Activated CD8-positive, alpha-beta T cell treated with anti-CD3 and anti-CD28 coated beads for 36 hours (primary cell): ENCODE measurements at regions not wholly inside any gene's neighbourhood (a gene's known extent, or its start where the extent isn't known, plus 50 kb on each side); places are given as distances from the start of the nearest gene placed in this dataset.

Experiments used
- ATAC-seq: fragments of 200-7000 bp; cut with Tn5 transposase; one replicate; pipeline ENCODE4 v1.10.0; 2021; ENCODE audit warnings: mild to moderate bottlenecking, moderate library complexity
- CTCF ChIA-PET: fragments of 350-600 bp; sonication (Branson Sonifier 250); formaldehyde crosslinking; loops from one replicate; lab custom pipeline; 2021; ENCODE audit warnings: antibody characterized with exemption; lab: Charles Lee
- POLR2A ChIA-PET: fragments of 350-600 bp; sonication (Branson Sonifier 250); formaldehyde crosslinking; loops from one replicate; lab custom pipeline; 2021; ENCODE audit warnings: antibody characterized with exemption; lab: Charles Lee
- DNase-seq: peaks from one replicate; pipeline ENCODE4 v3.0.0-alpha.2; 2020
- H3K27ac Mint-ChIP-seq: one replicate; pipeline ENCODE4 v1.8.0; 2021; ENCODE audit warnings: mild to moderate bottlenecking, mixed read lengths
- H3K27me3 Mint-ChIP-seq: one replicate; pipeline ENCODE4 v1.8.0; 2021; ENCODE audit warnings: mixed read lengths
- H3K36me3 Mint-ChIP-seq: one replicate; pipeline ENCODE4 v1.8.0; 2021; ENCODE audit warnings: low read depth, mixed read lengths
- H3K4me1 Mint-ChIP-seq: one replicate; pipeline ENCODE4 v1.8.0; 2021; ENCODE audit warnings: low read depth, mixed read lengths
- H3K4me3 Mint-ChIP-seq: one replicate; pipeline ENCODE4 v1.8.0; 2021; ENCODE audit warnings: mild to moderate bottlenecking, moderate library complexity, mixed read lengths
- H3K9me3 Mint-ChIP-seq: one replicate; pipeline ENCODE4 v1.8.0; 2021; ENCODE audit warnings: mixed read lengths
- intact Hi-C: fragments of 100-400 bp; cut with micrococcal nuclease; formaldehyde crosslinking; loops from one replicate; pipeline ENCODE4 v1.10.0; 2022
- TF ChIP-seq, protein P1 (sequence below): fragments of 200-600 bp; IDR thresholded peaks from one replicate; pipeline ENCODE4 v1.8.0; 2022; ENCODE audit warnings: antibody characterized with exemption, mild to moderate bottlenecking

DNA sequence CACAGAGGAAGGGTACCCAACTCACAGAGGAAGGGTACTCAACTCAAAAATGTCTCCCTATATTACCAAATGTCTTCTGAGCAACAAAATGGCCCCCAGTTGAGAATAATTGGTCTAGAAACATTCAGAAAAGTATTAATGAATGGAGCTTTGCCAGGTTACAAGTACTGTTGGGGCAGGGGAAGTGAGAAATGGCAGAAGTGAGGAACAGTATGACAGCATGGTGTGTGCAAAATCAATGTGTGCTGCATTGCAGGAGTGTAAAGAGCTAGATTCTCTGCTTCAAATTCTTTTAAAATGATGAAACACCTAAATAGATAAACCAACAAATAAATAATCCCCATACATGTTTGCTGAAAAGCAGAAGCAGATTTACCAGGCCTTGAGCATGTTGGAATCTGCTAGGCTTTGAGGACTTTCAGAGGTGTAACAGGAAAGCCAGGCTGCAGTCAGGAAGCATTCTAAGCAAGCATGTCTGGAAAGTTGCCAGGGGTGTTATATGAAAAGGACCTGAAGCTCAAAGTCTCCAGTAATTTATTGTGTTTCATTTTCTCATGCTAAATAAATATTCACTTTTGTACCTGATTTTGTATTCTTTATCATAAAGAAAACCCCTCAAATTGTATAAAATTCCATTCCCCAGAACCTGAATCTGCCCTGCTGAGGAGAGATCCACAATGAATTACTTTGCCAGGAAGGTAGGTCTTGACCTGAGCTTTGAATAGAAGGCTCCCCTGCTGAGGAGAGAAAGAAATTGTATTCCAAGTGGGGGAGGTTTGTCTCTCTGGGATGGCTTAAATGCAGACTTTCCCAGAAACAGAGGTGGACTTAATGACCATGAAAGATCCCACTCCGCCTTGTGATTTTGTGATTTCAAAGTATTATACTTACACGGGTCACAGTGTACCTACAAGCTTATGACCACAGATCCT is 265.0 kb upstream of the MARCKS start:
- H3K27me3 Mint-ChIP-seq = no peaks in the 10 kb centered on the region
- no peaks in the 10 kb centered on the region for H3K4me1 Mint-ChIP-seq
- ATAC-seq (no peak), DNase-seq (no peak)
- no peaks in the 10 kb centered on the region for H3K36me3 Mint-ChIP-seq
- ChIA-PET POLR2A (no interaction called here), CTCF (no interaction called here)
- TF ChIP-seq, protein P1, sequence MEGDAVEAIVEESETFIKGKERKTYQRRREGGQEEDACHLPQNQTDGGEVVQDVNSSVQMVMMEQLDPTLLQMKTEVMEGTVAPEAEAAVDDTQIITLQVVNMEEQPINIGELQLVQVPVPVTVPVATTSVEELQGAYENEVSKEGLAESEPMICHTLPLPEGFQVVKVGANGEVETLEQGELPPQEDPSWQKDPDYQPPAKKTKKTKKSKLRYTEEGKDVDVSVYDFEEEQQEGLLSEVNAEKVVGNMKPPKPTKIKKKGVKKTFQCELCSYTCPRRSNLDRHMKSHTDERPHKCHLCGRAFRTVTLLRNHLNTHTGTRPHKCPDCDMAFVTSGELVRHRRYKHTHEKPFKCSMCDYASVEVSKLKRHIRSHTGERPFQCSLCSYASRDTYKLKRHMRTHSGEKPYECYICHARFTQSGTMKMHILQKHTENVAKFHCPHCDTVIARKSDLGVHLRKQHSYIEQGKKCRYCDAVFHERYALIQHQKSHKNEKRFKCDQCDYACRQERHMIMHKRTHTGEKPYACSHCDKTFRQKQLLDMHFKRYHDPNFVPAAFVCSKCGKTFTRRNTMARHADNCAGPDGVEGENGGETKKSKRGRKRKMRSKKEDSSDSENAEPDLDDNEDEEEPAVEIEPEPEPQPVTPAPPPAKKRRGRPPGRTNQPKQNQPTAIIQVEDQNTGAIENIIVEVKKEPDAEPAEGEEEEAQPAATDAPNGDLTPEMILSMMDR = no peak
- no peak overlapping the region for H3K27ac Mint-ChIP-seq
- no peak overlapping the region for H3K4me3 Mint-ChIP-seq
- intact Hi-C loops = no loop called here
- H3K9me3 Mint-ChIP-seq = peaks cover 2% of the 10 kb centered on the region

DNA sequence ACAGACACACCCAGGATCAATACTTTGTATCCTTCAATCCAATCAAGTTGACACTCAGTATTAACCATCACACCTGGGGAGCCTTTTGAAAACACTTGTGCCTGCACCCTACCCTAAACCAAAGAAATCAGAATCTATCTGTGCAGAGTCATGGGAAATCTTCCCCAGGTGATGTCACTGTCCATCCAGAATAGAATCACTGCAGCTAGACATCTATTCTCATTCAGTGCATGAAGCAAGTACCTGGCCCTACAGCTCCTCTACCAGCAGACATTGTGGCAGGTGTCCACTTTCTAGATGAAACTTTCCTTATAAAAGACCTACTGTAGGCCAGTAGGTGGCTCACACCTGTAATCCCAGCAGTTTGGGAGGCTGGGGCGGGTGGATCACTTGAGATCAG is 262.4 kb upstream of the MARCKS start:
- CTCF ChIA-PET = no interaction called here
- ATAC-seq (no peak), DNase-seq (no peak)
- POLR2A ChIA-PET = no interaction called here
- Mint-ChIP-seq H3K36me3 (no peaks in the 10 kb centered on the region), H3K4me3 (no peak overlapping the region), H3K4me1 (no peaks in the 10 kb centered on the region), H3K27me3 (no peaks in the 10 kb centered on the region), H3K27ac (no peak overlapping the region), H3K9me3 (peaks cover 2% of the 10 kb centered on the region)
- intact Hi-C loops = no loop called here
- TF ChIP-seq, protein P1 = no peak

DNA sequence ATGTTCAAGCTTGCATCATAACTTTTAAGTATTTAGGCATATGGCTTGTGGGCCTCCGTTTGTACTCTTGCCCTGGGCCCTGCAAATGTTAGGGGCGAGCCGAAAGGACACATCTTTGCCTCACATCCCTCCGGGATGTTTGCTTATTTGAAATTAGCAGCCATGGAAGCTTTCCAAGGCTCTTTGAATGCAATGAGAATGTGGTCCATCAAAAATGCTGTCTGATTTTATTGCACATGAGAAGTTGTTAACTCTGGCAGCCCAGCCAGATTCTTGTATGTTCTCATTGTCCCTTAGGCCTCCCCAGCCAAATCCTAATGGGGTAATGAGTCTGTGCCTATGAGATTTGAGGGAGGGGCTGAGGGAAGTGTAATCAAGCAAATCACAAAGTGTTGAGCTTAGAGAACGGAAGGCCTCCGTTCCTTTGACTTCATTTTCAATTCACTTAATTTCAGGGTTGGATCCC is 261.2 kb upstream of the MARCKS start:
- Mint-ChIP-seq H3K36me3 (no peaks in the 10 kb centered on the region), H3K27ac (no peak overlapping the region), H3K9me3 (peaks cover 2% of the 10 kb centered on the region), H3K4me1 (no peaks in the 10 kb centered on the region), H3K27me3 (peaks cover under 1% of the 10 kb centered on the region), H3K4me3 (no peak overlapping the region)
- ATAC-seq (no peak), DNase-seq (no peak)
- intact Hi-C loops = no loop called here
- TF ChIP-seq, protein P1 = no peak
- POLR2A ChIA-PET = no interaction called here
- CTCF ChIA-PET = no interaction called here

DNA sequence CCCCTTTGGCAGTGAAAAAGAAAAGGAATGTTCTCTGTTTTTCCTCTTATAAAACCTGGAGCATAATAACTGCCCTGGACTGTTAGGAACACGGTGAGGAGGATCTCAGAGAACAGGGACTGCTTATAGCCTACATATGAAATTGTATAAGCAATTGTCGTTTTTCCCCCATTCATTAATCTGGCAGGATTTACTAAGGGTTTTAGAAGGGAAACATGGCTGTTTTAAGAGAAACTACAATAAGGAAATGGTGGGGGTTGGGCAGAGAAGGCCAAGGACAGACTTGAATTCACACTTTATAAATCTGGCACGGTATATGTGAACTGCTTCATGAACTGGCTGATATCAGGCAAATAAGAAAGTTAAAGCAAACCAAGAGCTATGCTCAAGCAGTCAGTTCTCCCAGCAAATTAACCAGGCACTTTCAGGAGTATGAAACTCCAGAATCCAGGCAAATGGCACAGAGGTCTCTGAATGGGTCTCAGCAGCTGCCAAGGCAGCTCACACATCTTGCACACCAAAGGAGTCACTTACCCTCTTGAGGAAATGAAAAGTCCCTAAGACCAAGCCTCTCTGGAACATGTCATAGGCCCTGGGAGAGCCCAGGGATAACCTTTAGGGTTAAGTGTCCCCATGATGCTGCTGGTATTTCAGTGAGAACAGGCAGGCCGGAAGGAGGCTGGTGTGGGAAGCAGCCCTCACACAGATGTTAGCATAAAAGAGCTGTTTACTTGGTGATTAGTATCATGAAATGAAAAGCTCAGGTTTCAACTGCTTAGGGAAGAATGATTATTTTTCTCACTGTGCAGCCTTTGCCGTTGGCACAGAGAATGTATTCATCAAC is 260.5 kb upstream of the MARCKS start:
- intact Hi-C loops = no loop called here
- POLR2A ChIA-PET = no interaction called here
- Mint-ChIP-seq H3K9me3 (peaks cover 2% of the 10 kb centered on the region), H3K36me3 (no peaks in the 10 kb centered on the region), H3K4me3 (no peak overlapping the region), H3K27ac (no peak overlapping the region), H3K4me1 (no peaks in the 10 kb centered on the region), H3K27me3 (peaks cover 1% of the 10 kb centered on the region)
- no peak for DNase-seq
- no peak for ATAC-seq
- TF ChIP-seq, protein P1 = no peak
- CTCF ChIA-PET = no interaction called here

DNA sequence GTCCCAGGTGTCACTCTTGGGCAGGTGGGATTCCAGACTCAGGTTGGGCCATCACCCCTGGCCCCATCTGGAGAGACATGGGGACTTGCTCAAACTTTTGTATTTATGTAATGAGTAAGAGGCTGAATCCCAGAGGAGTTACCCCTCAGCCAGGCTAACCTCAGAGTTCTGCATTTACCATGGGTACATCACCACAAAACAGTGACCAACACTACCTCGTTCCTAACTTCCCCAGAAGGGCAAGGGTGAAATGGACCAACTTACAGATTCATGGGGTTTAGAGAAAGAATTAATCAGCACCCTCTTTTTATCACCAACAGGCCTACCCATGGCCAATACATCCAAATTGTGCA is 259.9 kb upstream of the MARCKS start:
- Mint-ChIP-seq H3K36me3 (no peaks in the 10 kb centered on the region), H3K27me3 (peaks cover 1% of the 10 kb centered on the region), H3K27ac (no peak overlapping the region), H3K4me3 (no peak overlapping the region), H3K9me3 (peaks cover 2% of the 10 kb centered on the region), H3K4me1 (no peaks in the 10 kb centered on the region)
- intact Hi-C loops = no loop called here
- ChIA-PET POLR2A (no interaction called here), CTCF (no interaction called here)
- TF ChIP-seq, protein P1 = no peak
- DNase-seq (no peak), ATAC-seq (no peak)
